Suprapubic skin (tissue), 4 donors: ENCODE measurements at regions not wholly inside any gene's neighbourhood (a gene's known extent, or its start where the extent isn't known, plus 50 kb on each side); places are given as distances from the start of the nearest gene placed in this dataset.

Source experiments
- CTCF ChIP-seq, 2 donors: fragments of 200-600 bp in 1 of 2; fragments of 450-650 bp in 1 of 2; sonication (generic) in 1 of 2; IDR thresholded peaks; one replicate each; pipeline ENCODE4 v1.5.1; 2016 to 2019; ENCODE audit warnings: antibody characterized with exemption in 2 of 2, mild to moderate bottlenecking in 1 of 2, moderate library complexity in 1 of 2
- EP300 ChIP-seq: sonication (generic); formaldehyde crosslinking; IDR thresholded peaks from one replicate; pipeline ENCODE4 v1.6.1; 2017; ENCODE audit warnings: antibody characterized with exemption
- POLR2A ChIP-seq, 2 donors: fragments of 450-650 bp; IDR thresholded peaks; one replicate each; pipeline ENCODE4 v1.6.1; 2017; ENCODE audit warnings: antibody characterized with exemption in 2 of 2, mild to moderate bottlenecking in 2 of 2, moderate library complexity in 2 of 2
- POLR2AphosphoS5 ChIP-seq, 3 donors: sonication (generic); formaldehyde crosslinking; IDR thresholded peaks; one replicate each; pipeline ENCODE4 v1.6.1; 2017; ENCODE audit warnings: antibody characterized with exemption in 3 of 3

DNA sequence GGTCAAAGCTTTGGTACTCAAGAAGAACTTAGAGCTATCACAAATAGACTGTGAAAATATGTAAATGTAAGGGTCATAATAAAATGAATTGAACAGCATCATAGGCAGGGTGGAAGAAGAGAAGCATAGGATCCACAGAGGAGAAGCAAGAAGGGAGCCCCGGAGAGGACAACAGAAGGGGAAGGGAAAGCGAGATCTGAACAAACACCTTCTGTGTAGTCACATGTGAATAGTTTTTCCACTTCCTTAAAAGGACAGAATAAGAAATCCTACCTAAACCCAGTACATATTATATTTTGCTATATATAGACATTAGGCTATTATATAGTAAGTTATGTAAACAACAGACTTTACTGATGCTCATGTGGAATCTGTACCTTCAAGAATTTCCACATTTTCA is 160.2 kb downstream of the DKK1 start:
- TF ChIP-seq CTCF (IDR thresholded peaks at IDR 0.05) (no peak), POLR2A (IDR thresholded peaks at IDR 0.05) (no peak), POLR2AphosphoS5 (IDR thresholded peaks at IDR 0.05) (no peak), EP300 (no peak)
